Globus pallidus (tissue), 1 donor: ENCODE measurements at regions not wholly inside any gene's neighbourhood (a gene's known extent, or its start where the extent isn't known, plus 50 kb on each side); places are given as distances from the start of the nearest gene placed in this dataset.
A peak's percentile ranks its signal among the peaks of the same experiment; 100 is the strongest.

Experiments used
- DNase-seq: peaks from one replicate; pipeline ENCODE4 v3.0.0-alpha.2; 2015; ENCODE audit warnings: low spot score

- DNase-seq = no peak
Observed at GRCh38 chr2:60320724-60321123, 232.7 kb downstream of the BCL11A start.

- no peak for DNase-seq
Observed at GRCh38 chr2:60319031-60319547, 234.4 kb downstream of the BCL11A start.

GRCh38 chr2:60318544-60318943 is 234.9 kb downstream of the BCL11A start:
- DNase-seq = peak; percentile 52

- no peak for DNase-seq
Observed at GRCh38 chr2:60317844-60318243, 235.6 kb downstream of the BCL11A start.

- DNase-seq = no peak
Observed at GRCh38 chr2:60317034-60317386, 236.4 kb downstream of the BCL11A start.

GRCh38 chr2:60316381-60317033 is 236.9 kb downstream of the BCL11A start:
- DNase-seq = no peak

- DNase-seq = no peak
Observed at GRCh38 chr2:60313470-60314172, 239.8 kb downstream of the BCL11A start.

- no peak for DNase-seq
Observed at GRCh38 chr2:60312618-60313017, 240.8 kb downstream of the BCL11A start.

- DNase-seq = no peak
Observed at GRCh38 chr2:60311524-60311923, 241.9 kb downstream of the BCL11A start.

GRCh38 chr2:60309941-60310660 is 243.4 kb downstream of the BCL11A start:
- DNase-seq = no peak

GRCh38 chr2:60309336-60309735 is 244.1 kb downstream of the BCL11A start:
- no peak for DNase-seq

GRCh38 chr2:60306267-60306861 is 247.1 kb downstream of the BCL11A start:
- no peak for DNase-seq

GRCh38 chr2:60303680-60304079 is 249.8 kb downstream of the BCL11A start:
- DNase-seq = no peak

- DNase-seq = no peak
Observed at GRCh38 chr2:60302377-60303126, 250.9 kb downstream of the BCL11A start.

GRCh38 chr2:60301726-60302125 is 251.7 kb downstream of the BCL11A start:
- no peak for DNase-seq

GRCh38 chr2:60299179-60299578 is 254.3 kb downstream of the BCL11A start:
- no peak for DNase-seq

GRCh38 chr2:60298006-60298696 is 255.3 kb downstream of the BCL11A start:
- no peak for DNase-seq

- no peak for DNase-seq
Observed at GRCh38 chr2:60297296-60298005, 256.0 kb downstream of the BCL11A start.

- no peak for DNase-seq
Observed at GRCh38 chr2:60296219-60296955, 257.1 kb downstream of the BCL11A start.

GRCh38 chr2:60295636-60295962 is 257.9 kb downstream of the BCL11A start:
- DNase-seq = peak; percentile 88
